GM10248 (cell line): ENCODE measurements at regions not wholly inside any gene's neighbourhood (a gene's known extent, or its start where the extent isn't known, plus 50 kb on each side); places are given as distances from the start of the nearest gene placed in this dataset.

Source experiments
- CTCF ChIA-PET: fragments of 300-600 bp; sonication (Branson Sonifier 250); formaldehyde crosslinking; extraction: SDS; loops from one replicate; lab custom pipeline; 2021; ENCODE audit warnings: antibody characterized with exemption; lab: Yijun Ruan, JAX
- POLR2A ChIA-PET: fragments of 350-650 bp; sonication (Branson Sonifier 250); formaldehyde crosslinking; extraction: SDS; loops from one replicate; lab custom pipeline; 2020; ENCODE audit warnings: antibody characterized with exemption; lab: Yijun Ruan, JAX
- DNase-seq: peaks from one replicate; pipeline ENCODE4 v3.0.0; 2012; ENCODE audit errors: extremely low spot score
- CTCF ChIP-seq: IDR thresholded peaks from 2 replicates; pipeline ENCODE4 v1.5.1; 2012; ENCODE audit warnings: mild to moderate bottlenecking, low read depth; ENCODE audit errors: extremely low read depth, missing control alignments, control extremely low read depth

GRCh38 chr2:228312172-228312571 lies 130.7 kb upstream of the SPHKAP start:
- CTCF ChIA-PET: no interaction called here
- DNase-seq: no peak
- POLR2A ChIA-PET: no interaction called here
- TF ChIP-seq CTCF: no peak

GRCh38 chr2:228303960-228304359 lies 122.5 kb upstream of the SPHKAP start:
- TF ChIP-seq CTCF: no peak
- CTCF ChIA-PET: interaction anchor here (1.2 kb wide), 1 partner anchor 9 kb away, joined by 3 read pairs; no protein-coding TSS in a partner anchor
- POLR2A ChIA-PET: no interaction called here
- DNase-seq: no peak

- POLR2A ChIA-PET: no interaction called here
- DNase-seq: no peak
- no peak for TF ChIP-seq CTCF
- CTCF ChIA-PET: interaction anchor here (1.1 kb wide), 1 partner anchor 9 kb away, joined by 4 read pairs; no protein-coding TSS in a partner anchor
Measured at GRCh38 chr2:228283491-228284171, 102.1 kb upstream of the SPHKAP start.

- POLR2A ChIA-PET: no interaction called here
Measured at GRCh38 chr2:228282376-228282775, 100.9 kb upstream of the SPHKAP start.

GRCh38 chr2:228273159-228273558 lies 91.7 kb upstream of the SPHKAP start:
- ChIA-PET POLR2A (no interaction called here), CTCF (no interaction called here)
- no peak for TF ChIP-seq CTCF
- no peak for DNase-seq

More at GRCh38 chr2:228282376-228282775, 100.9 kb upstream of the SPHKAP start:
- no peak for DNase-seq
- CTCF ChIA-PET: no interaction called here
- no peak for TF ChIP-seq CTCF

GRCh38 chr2:228269351-228269750 lies 87.9 kb upstream of the SPHKAP start:
- ChIA-PET POLR2A (no interaction called here), CTCF (no interaction called here)
- no peak for TF ChIP-seq CTCF
- no peak for DNase-seq
